ENCODE measurements at regions not wholly inside any gene's neighbourhood (a gene's known extent, or its start where the extent isn't known, plus 50 kb on each side); places are given as distances from the start of the nearest gene placed in this dataset.

- TF ChIP-seq REST (IDR thresholded peaks at IDR 0.05; ENCODE audit: low read depth), result no peak
- no peak for TF ChIP-seq USF1 (IDR thresholded peaks at IDR 0.05)
- no peak for TF ChIP-seq MAX (IDR thresholded peaks at IDR 0.05)
- no peak for TF ChIP-seq CREB1 (IDR thresholded peaks at IDR 0.05; ENCODE audit: low read depth)
- TF ChIP-seq EP300 (IDR thresholded peaks at IDR 0.05; ENCODE audit: borderline replicate concordance), result no peak
- no peak for TF ChIP-seq ZBTB7A (IDR thresholded peaks at IDR 0.05; ENCODE audit: low read depth)
- no peak for TF ChIP-seq CEBPB (IDR thresholded peaks at IDR 0.05)
- no peak for TF ChIP-seq TAF1 (IDR thresholded peaks at IDR 0.05; ENCODE audit: low read depth)
- no peak for TF ChIP-seq RAD21 (IDR thresholded peaks at IDR 0.05; ENCODE audit: low read depth)
- TF ChIP-seq EGR1 (IDR thresholded peaks at IDR 0.05), result no peak
Observed at GRCh38 chr10:107264742-107265141, 100.2 kb upstream of the SORCS1 start.

Measured in Ishikawa (cell line).